Sigmoid colon (tissue), 4 donors: ENCODE measurements at regions not wholly inside any gene's neighbourhood (a gene's known extent, or its start where the extent isn't known, plus 50 kb on each side); places are given as distances from the start of the nearest gene placed in this dataset.

Experiments used
- EP300 ChIP-seq, 4 donors: sonication (generic); formaldehyde crosslinking; IDR thresholded peaks; one replicate each; pipeline ENCODE4 v1.6.1; 2017; ENCODE audit warnings: antibody characterized with exemption in 4 of 4
- POLR2A ChIP-seq, 2 donors: fragments of 450-650 bp; IDR thresholded peaks; one replicate each; pipeline ENCODE4 v1.6.1; 2016; ENCODE audit warnings: antibody characterized with exemption in 2 of 2, mild to moderate bottlenecking in 2 of 2, moderate library complexity in 2 of 2
- TF ChIP-seq, protein P1 (sequence below), 4 experiments: fragments of 450-650 bp in 3 of 4; fragments of 200-600 bp in 1 of 4; IDR thresholded peaks; one replicate each; pipeline ENCODE4 v1.5.1; 2016 to 2019; ENCODE audit warnings: antibody characterized with exemption in 4 of 4, mild to moderate bottlenecking in 3 of 4, moderate library complexity in 2 of 4

DNA sequence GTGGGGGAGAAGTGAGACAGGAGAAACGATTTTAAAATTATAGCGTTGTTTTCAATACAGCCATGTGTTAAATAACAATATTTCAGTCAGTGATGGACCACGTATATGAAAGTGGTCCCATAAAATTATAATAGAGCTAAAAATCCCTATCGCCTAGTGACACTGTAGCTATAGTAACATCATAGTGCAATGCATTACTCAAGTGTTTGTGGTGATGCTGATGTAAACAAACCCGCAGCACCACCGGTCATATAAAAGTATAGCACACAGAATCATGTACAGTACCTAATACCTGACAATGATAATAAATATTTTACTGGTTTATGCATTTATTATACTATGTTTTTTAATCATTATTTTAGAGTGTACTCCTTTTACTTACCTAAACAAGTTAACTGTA lies 407.4 kb upstream of the SEMA6A start:
- TF ChIP-seq, protein P1, sequence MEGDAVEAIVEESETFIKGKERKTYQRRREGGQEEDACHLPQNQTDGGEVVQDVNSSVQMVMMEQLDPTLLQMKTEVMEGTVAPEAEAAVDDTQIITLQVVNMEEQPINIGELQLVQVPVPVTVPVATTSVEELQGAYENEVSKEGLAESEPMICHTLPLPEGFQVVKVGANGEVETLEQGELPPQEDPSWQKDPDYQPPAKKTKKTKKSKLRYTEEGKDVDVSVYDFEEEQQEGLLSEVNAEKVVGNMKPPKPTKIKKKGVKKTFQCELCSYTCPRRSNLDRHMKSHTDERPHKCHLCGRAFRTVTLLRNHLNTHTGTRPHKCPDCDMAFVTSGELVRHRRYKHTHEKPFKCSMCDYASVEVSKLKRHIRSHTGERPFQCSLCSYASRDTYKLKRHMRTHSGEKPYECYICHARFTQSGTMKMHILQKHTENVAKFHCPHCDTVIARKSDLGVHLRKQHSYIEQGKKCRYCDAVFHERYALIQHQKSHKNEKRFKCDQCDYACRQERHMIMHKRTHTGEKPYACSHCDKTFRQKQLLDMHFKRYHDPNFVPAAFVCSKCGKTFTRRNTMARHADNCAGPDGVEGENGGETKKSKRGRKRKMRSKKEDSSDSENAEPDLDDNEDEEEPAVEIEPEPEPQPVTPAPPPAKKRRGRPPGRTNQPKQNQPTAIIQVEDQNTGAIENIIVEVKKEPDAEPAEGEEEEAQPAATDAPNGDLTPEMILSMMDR (IDR thresholded peaks at IDR 0.05) = no peak
- TF ChIP-seq POLR2A (IDR thresholded peaks at IDR 0.05) = no peak
- no peak for TF ChIP-seq EP300 (IDR thresholded peaks at IDR 0.05)
